B cell (primary cell): ENCODE measurements at regions not wholly inside any gene's neighbourhood (a gene's known extent, or its start where the extent isn't known, plus 50 kb on each side); places are given as distances from the start of the nearest gene placed in this dataset.

Experiments
- ATAC-seq: fragments of 200-7000 bp; cut with Tn5 transposase; one replicate; pipeline ENCODE4 v1.10.0; 2021; ENCODE audit warnings: low read depth, mild to moderate bottlenecking, moderate number of reproducible peaks, moderate library complexity
- CTCF ChIA-PET: fragments of 350-600 bp; sonication (Branson Sonifier 250); formaldehyde crosslinking; loops from one replicate; lab custom pipeline; 2021; ENCODE audit warnings: antibody characterized with exemption, inconsistent platforms; lab: Charles Lee
- POLR2A ChIA-PET: fragments of 350-600 bp; sonication (Branson Sonifier 250); formaldehyde crosslinking; loops from one replicate; lab custom pipeline; 2021; ENCODE audit warnings: antibody characterized with exemption; lab: Charles Lee
- DNase-seq: peaks from one replicate; pipeline ENCODE4 v3.0.0; 2013
- H2AFZ ChIP-seq: 2 replicates; pipeline ENCODE4 v1.6.1; 2012; ENCODE audit warnings: mild to moderate bottlenecking, low read depth, low read length; ENCODE audit not compliant: insufficient read depth, poor library complexity, severe bottlenecking
- H3K27ac ChIP-seq, 2 donors: 1 replicate in 1 of 2; 2 replicates in 1 of 2; pipeline ENCODE4 v1.5.1; 2012 to 2013; ENCODE audit warnings: low read length in 2 of 2, mild to moderate bottlenecking in 2 of 2, moderate library complexity in 1 of 2
- H3K27me3 ChIP-seq, 4 experiments: fragments of 200-600 bp in 1 of 4; sonication (generic) in 1 of 4; replicated peaks in 1 of 4; 1 replicate in 2 of 4; 2 replicates in 2 of 4; pipeline versions ENCODE4 v1.6.1 to v1.7.0; 2013 to 2016; ENCODE audit warnings: low read length in 3 of 4, mild to moderate bottlenecking in 2 of 4, mixed read lengths in 1 of 4, moderate library complexity in 1 of 4; ENCODE audit not compliant: insufficient read depth in 4 of 4, control insufficient read depth in 3 of 4; ENCODE audit errors: control extremely low read depth in 1 of 4
- H3K36me3 ChIP-seq, 2 experiments: replicated peaks in 1 of 2; 1 replicate in 1 of 2; 2 replicates in 1 of 2; pipeline versions ENCODE4 v1.6.1 to v1.7.1; 2013; ENCODE audit warnings: low read length in 1 of 2; ENCODE audit not compliant: insufficient read depth in 2 of 2, control insufficient read depth in 1 of 2; ENCODE audit errors: control extremely low read depth in 1 of 2, extremely low read depth in 1 of 2
- H3K4me1 ChIP-seq, 2 donors: fragments of 200-600 bp in 1 of 2; sonication (generic) in 1 of 2; 1 replicate in 1 of 2; 2 replicates in 1 of 2; pipeline versions ENCODE4 v1.5.1 to v1.6.1; 2013 to 2017; ENCODE audit warnings: low read length in 2 of 2; ENCODE audit not compliant: control insufficient read depth in 2 of 2, insufficient read depth in 2 of 2
- H3K4me2 ChIP-seq: replicated peaks from 2 replicates; pipeline ENCODE3; 2012; ENCODE audit warnings: mild to moderate bottlenecking, low read depth, low read length; ENCODE audit not compliant: poor library complexity, severe bottlenecking
- H3K4me3 ChIP-seq, 5 experiments: fragments of 200-600 bp in 1 of 5; sonication (generic) in 1 of 5; 1 replicate in 3 of 5; 2 replicates in 2 of 5; pipeline versions ENCODE4 v1.5.1 to v1.7.0; 2011 to 2016; ENCODE audit warnings: low read length in 4 of 5, mild to moderate bottlenecking in 4 of 5, low read depth in 2 of 5, control low read depth in 1 of 5, moderate library complexity in 1 of 5; ENCODE audit not compliant: insufficient read depth in 1 of 5; ENCODE audit errors: control extremely low read depth in 1 of 5, extremely low read depth in 1 of 5
- H3K79me2 ChIP-seq: fragments of 200-600 bp; sonication (generic); one replicate; pipeline ENCODE4 v1.6.0; 2016; ENCODE audit warnings: low read length; ENCODE audit not compliant: control insufficient read depth, insufficient read depth
- H3K9ac ChIP-seq: fragments of 200-600 bp; sonication (generic); 2 replicates; pipeline ENCODE4 v1.6.1; 2017; ENCODE audit warnings: mild to moderate bottlenecking, low read length, moderate library complexity
- H3K9me3 ChIP-seq, 3 donors: one replicate each; pipeline versions ENCODE4 v1.6.1 to v1.7.1; 2013; ENCODE audit warnings: low read length in 2 of 3; ENCODE audit not compliant: control insufficient read depth in 2 of 3, insufficient read depth in 1 of 3; ENCODE audit errors: control extremely low read depth in 1 of 3
- H4K20me1 ChIP-seq: 2 replicates; pipeline ENCODE4 v1.6.0; 2012; ENCODE audit warnings: mild to moderate bottlenecking, low read length; ENCODE audit not compliant: insufficient read depth, control insufficient read depth, poor library complexity, severe bottlenecking
- H3K27ac Mint-ChIP-seq: one replicate; pipeline ENCODE4 v1.8.0; 2021; ENCODE audit warnings: mixed read lengths
- H3K27me3 Mint-ChIP-seq: one replicate; pipeline ENCODE4 v1.8.0; 2021; ENCODE audit warnings: mixed read lengths
- H3K4me1 Mint-ChIP-seq: one replicate; pipeline ENCODE4 v1.8.0; 2021; ENCODE audit warnings: mixed read lengths
- H3K4me3 Mint-ChIP-seq: one replicate; pipeline ENCODE4 v1.8.0; 2021; ENCODE audit warnings: mixed read lengths
- H3K9me3 Mint-ChIP-seq: one replicate; pipeline ENCODE4 v1.8.0; 2022; ENCODE audit warnings: mixed read lengths; ENCODE audit not compliant: insufficient read depth
- EZH2 ChIP-seq: IDR thresholded peaks from 2 replicates; pipeline ENCODE4 v1.6.1; 2012; ENCODE audit warnings: borderline replicate concordance, low read depth, mild to moderate bottlenecking, moderate library complexity, low read length; ENCODE audit not compliant: insufficient read depth, poor library complexity, severe bottlenecking
- WGBS: methylation state at CpG from one replicate; pipeline ENCODE4 v1.1.5; 2013; ENCODE audit warnings: missing lambda C conversion rate; ENCODE audit not compliant: insufficient coverage; 5-methylcytosine and 5-hydroxymethylcytosine counted together
- intact Hi-C: fragments of 100-400 bp; cut with micrococcal nuclease; formaldehyde crosslinking; loops from one replicate; pipeline ENCODE4 v1.10.0; 2022
- TF ChIP-seq, protein P1 (sequence below): fragments of 200-600 bp; IDR thresholded peaks from one replicate; pipeline ENCODE4 v1.8.0; 2022; ENCODE audit warnings: antibody characterized with exemption, mild to moderate bottlenecking

DNA sequence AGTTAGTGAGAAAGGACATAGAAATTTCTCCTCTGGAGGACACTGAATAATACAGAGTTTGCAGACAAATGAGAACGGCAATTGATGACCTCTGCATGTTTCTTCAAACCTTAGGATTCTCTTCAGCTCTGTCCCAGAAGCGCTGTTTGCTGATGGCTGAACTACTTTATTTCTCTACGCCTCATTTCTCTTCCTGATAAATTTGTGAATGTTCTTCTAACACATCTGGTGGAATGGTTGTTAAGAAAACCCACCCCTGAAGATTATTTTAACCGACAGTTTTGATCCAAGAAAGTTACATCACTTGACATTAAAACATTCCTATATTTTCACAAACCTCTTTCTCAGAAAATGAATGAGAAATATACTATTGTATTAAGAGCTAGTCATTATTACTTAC lies 1150.6 kb downstream of the DTWD2 start:
- Histone ChIP-seq H3K27ac (no peak overlapping the region), H3K4me3 (no peak overlapping the region), H3K4me1 (no peaks in the 10 kb centered on the region), H3K4me2 (no peak overlapping the region), H4K20me1 (no peaks in the 10 kb centered on the region), H3K9ac (no peak overlapping the region), H3K9me3 (no peaks in the 10 kb centered on the region), H3K27me3 (no peaks in the 10 kb centered on the region), H3K36me3 (no peaks in the 10 kb centered on the region), H3K79me2 (no peaks in the 10 kb centered on the region), H2AFZ (no peak overlapping the region)
- ATAC-seq: no peak
- Mint-ChIP-seq H3K27ac (no peak overlapping the region), H3K4me1 (no peaks in the 10 kb centered on the region), H3K9me3 (peaks cover 12% of the 10 kb centered on the region), H3K4me3 (no peak overlapping the region), H3K27me3 (no peaks in the 10 kb centered on the region)
- no peak for DNase-seq
- CTCF ChIA-PET: interaction anchor here (1.1 kb wide), 1 partner anchor 9 kb away, joined by 4 read pairs; no protein-coding TSS in a partner anchor
- intact Hi-C loops: no loop called here
- WGBS: no CpG with 5 or more reads among the region's 4 CpGs
- TF ChIP-seq, protein P1, sequence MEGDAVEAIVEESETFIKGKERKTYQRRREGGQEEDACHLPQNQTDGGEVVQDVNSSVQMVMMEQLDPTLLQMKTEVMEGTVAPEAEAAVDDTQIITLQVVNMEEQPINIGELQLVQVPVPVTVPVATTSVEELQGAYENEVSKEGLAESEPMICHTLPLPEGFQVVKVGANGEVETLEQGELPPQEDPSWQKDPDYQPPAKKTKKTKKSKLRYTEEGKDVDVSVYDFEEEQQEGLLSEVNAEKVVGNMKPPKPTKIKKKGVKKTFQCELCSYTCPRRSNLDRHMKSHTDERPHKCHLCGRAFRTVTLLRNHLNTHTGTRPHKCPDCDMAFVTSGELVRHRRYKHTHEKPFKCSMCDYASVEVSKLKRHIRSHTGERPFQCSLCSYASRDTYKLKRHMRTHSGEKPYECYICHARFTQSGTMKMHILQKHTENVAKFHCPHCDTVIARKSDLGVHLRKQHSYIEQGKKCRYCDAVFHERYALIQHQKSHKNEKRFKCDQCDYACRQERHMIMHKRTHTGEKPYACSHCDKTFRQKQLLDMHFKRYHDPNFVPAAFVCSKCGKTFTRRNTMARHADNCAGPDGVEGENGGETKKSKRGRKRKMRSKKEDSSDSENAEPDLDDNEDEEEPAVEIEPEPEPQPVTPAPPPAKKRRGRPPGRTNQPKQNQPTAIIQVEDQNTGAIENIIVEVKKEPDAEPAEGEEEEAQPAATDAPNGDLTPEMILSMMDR: no peak
- TF ChIP-seq EZH2: no peak
- POLR2A ChIA-PET: no interaction called here

GRCh38 chr5:117833691-117834090 lies 1154.7 kb downstream of the DTWD2 start:
- CTCF ChIA-PET: no interaction called here
- ATAC-seq: no peak
- intact Hi-C loops: no loop called here

More at GRCh38 chr5:117833691-117834090, 1154.7 kb downstream of the DTWD2 start:
- 100% methylated on average over 1 of the region's 4 CpGs for WGBS
- peaks cover 5% of the 10 kb centered on the region for H3K9me3 Mint-ChIP-seq
- H4K20me1 ChIP-seq: no peaks in the 10 kb centered on the region
- H3K4me2 ChIP-seq: no peak overlapping the region
- H3K27me3 ChIP-seq: no peaks in the 10 kb centered on the region
- TF ChIP-seq, protein P1: no peak
- H3K27ac Mint-ChIP-seq: no peak overlapping the region
- no peaks in the 10 kb centered on the region for H3K4me1 Mint-ChIP-seq
- DNase-seq: no peak
- no peaks in the 10 kb centered on the region for H3K27me3 Mint-ChIP-seq
- H3K4me3 Mint-ChIP-seq: no peak overlapping the region
- POLR2A ChIA-PET: no interaction called here
- no peak overlapping the region for H3K27ac ChIP-seq
- H2AFZ ChIP-seq: no peak overlapping the region
- H3K79me2 ChIP-seq: no peaks in the 10 kb centered on the region
- no peaks in the 10 kb centered on the region for H3K4me1 ChIP-seq
- no peaks in the 10 kb centered on the region for H3K36me3 ChIP-seq
- no peak overlapping the region for H3K4me3 ChIP-seq
- no peak overlapping the region for H3K9ac ChIP-seq
- H3K9me3 ChIP-seq: peaks cover 0 to 16% (median 0%) of the 10 kb centered on the region in 3 donors
